ENCODE measurements at regions not wholly inside any gene's neighbourhood (a gene's known extent, or its start where the extent isn't known, plus 50 kb on each side); places are given as distances from the start of the nearest gene placed in this dataset.

GRCh38 chr4:155597933-155598451, 68.7 kb upstream of the GUCY1A1 start:
- DNase-seq (ENCODE audit: low read depth in 1 of 2, low spot score in 1 of 2), result no peak
- Histone ChIP-seq H3K27me3 (ENCODE audit: insufficient read depth, poor library complexity, severe bottlenecking) (no peaks in the 10 kb centered on the region), H3K4me3 (replicated peaks; ENCODE audit: insufficient read depth, low read length) (no peak overlapping the region), H3K27ac (replicated peaks) (no peak overlapping the region)
- no peak for TF ChIP-seq GABPA (IDR thresholded peaks at IDR 0.05; ENCODE audit: low read depth)
- no peak for TF ChIP-seq CTCF (IDR thresholded peaks at IDR 0.05; ENCODE audit: insufficient read depth, low read length)
- TF ChIP-seq REST (IDR thresholded peaks at IDR 0.05; ENCODE audit: insufficient replicate concordance, low read depth), result no peak
- no peak for TF ChIP-seq SPI1 (IDR thresholded peaks at IDR 0.05; ENCODE audit: borderline replicate concordance, low read depth)
- TF ChIP-seq POLR2AphosphoS5 (IDR thresholded peaks at IDR 0.05; ENCODE audit: low read depth), result no peak

- Histone ChIP-seq H3K27ac (replicated peaks) (no peak overlapping the region), H3K4me3 (replicated peaks; ENCODE audit: insufficient read depth, low read length) (no peak overlapping the region), H3K27me3 (ENCODE audit: insufficient read depth, poor library complexity, severe bottlenecking) (no peaks in the 10 kb centered on the region)
- TF ChIP-seq REST (IDR thresholded peaks at IDR 0.05; ENCODE audit: insufficient replicate concordance, low read depth) (no peak), GABPA (IDR thresholded peaks at IDR 0.05; ENCODE audit: low read depth) (no peak), CTCF (IDR thresholded peaks at IDR 0.05; ENCODE audit: insufficient read depth, low read length) (no peak), SPI1 (IDR thresholded peaks at IDR 0.05; ENCODE audit: borderline replicate concordance, low read depth) (no peak), POLR2AphosphoS5 (IDR thresholded peaks at IDR 0.05; ENCODE audit: low read depth) (no peak)
- no peak for DNase-seq (ENCODE audit: low read depth in 1 of 2, low spot score in 1 of 2)
These were observed 69.4 kb upstream of the GUCY1A1 start for GRCh38 chr4:155597281-155597680.

GRCh38 chr4:155593793-155594192, 72.9 kb upstream of the GUCY1A1 start:
- H3K27me3 ChIP-seq (ENCODE audit: insufficient read depth, poor library complexity, severe bottlenecking), result no peaks in the 10 kb centered on the region
- no peak overlapping the region for H3K4me3 ChIP-seq (replicated peaks; ENCODE audit: insufficient read depth, low read length)
- TF ChIP-seq REST (IDR thresholded peaks at IDR 0.05; ENCODE audit: insufficient replicate concordance, low read depth), result no peak
- no peak for TF ChIP-seq CTCF (IDR thresholded peaks at IDR 0.05; ENCODE audit: insufficient read depth, low read length)
- TF ChIP-seq GABPA (IDR thresholded peaks at IDR 0.05; ENCODE audit: low read depth), result no peak
- no peak for TF ChIP-seq POLR2AphosphoS5 (IDR thresholded peaks at IDR 0.05; ENCODE audit: low read depth)
- TF ChIP-seq SPI1 (IDR thresholded peaks at IDR 0.05; ENCODE audit: borderline replicate concordance, low read depth), result no peak
- no peak overlapping the region for H3K27ac ChIP-seq (replicated peaks)
- no peak for DNase-seq (ENCODE audit: low read depth in 1 of 2, low spot score in 1 of 2)
